Naive thymus-derived CD8-positive, alpha-beta T cell (primary cell): ENCODE measurements at regions not wholly inside any gene's neighbourhood (a gene's known extent, or its start where the extent isn't known, plus 50 kb on each side); places are given as distances from the start of the nearest gene placed in this dataset.

ENCODE experiments used
- ATAC-seq, 2 donors: fragments of 150-1000 bp; cut with Tn5 transposase in 1 of 2; sonication (Bioruptor Pico), chemical (Tn5 transposase) in 1 of 2; 1 replicate in 1 of 2; 2 replicates in 1 of 2; pipeline ENCODE4 v1.10.0; 2021; ENCODE audit warnings: mild to moderate bottlenecking in 2 of 2, moderate library complexity in 2 of 2
- POLR2A ChIA-PET: fragments of 350-600 bp; sonication (Branson Sonifier 250); formaldehyde crosslinking; loops from one replicate; lab custom pipeline; 2021; ENCODE audit warnings: antibody characterized with exemption; lab: Charles Lee
- DNase-seq, 10 donors: peaks; one replicate each; pipeline versions ENCODE4 v3.0.0 to v3.0.0-alpha.2; 2020 to 2022
- H3K27ac Mint-ChIP-seq, 10 donors: one replicate each; pipeline ENCODE4 v1.8.0; 2020 to 2022; ENCODE audit warnings: mild to moderate bottlenecking in 10 of 10, mixed read lengths in 10 of 10, moderate library complexity in 4 of 10, inconsistent platforms in 1 of 10
- H3K27me3 Mint-ChIP-seq, 5 donors: one replicate each; pipeline ENCODE4 v1.8.0; 2021 to 2022; ENCODE audit warnings: mixed read lengths in 5 of 5
- H3K36me3 Mint-ChIP-seq, 3 donors: one replicate each; pipeline ENCODE4 v1.8.0; 2020 to 2022; ENCODE audit warnings: mixed read lengths in 3 of 3, mild to moderate bottlenecking in 2 of 3, inconsistent platforms in 1 of 3
- H3K4me1 Mint-ChIP-seq, 4 donors: one replicate each; pipeline ENCODE4 v1.8.0; 2021 to 2022; ENCODE audit warnings: mixed read lengths in 4 of 4
- H3K4me3 Mint-ChIP-seq, 10 donors: one replicate each; pipeline ENCODE4 v1.8.0; 2020 to 2022; ENCODE audit warnings: mild to moderate bottlenecking in 10 of 10, mixed read lengths in 10 of 10, moderate library complexity in 6 of 10, inconsistent platforms in 1 of 10
- H3K9me3 Mint-ChIP-seq, 9 donors: one replicate each; pipeline ENCODE4 v1.8.0; 2020 to 2022; ENCODE audit warnings: mixed read lengths in 9 of 9, mild to moderate bottlenecking in 3 of 9, inconsistent platforms in 1 of 9, moderate library complexity in 1 of 9

DNA sequence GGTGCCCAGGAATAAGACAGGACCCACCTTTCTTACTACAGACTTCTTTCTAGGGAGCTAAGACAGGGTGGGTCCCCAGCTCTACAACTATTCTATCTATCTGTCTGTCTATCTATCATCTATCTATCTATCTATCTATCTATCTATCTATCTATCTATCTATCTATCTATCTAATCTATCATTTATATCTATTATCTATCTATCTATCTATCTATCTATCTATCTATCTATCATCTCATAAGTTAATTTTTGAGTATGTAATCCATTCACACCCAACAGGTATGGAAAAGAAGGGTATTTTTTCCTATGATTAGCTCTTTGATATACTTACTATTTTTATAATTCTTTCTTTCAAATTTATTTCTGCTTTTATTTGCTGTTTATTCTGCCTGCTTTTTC, 55.9 kb downstream of the BAMBI start:
- peaks cover 0 to 3% (median 0%) of the 10 kb centered on the region in 4 donors for H3K4me1 Mint-ChIP-seq
- no peaks in the 10 kb centered on the region for H3K36me3 Mint-ChIP-seq
- H3K4me3 Mint-ChIP-seq, result no peak overlapping the region
- DNase-seq (no peak), ATAC-seq (no peak)
- H3K27me3 Mint-ChIP-seq, result peaks cover 2 to 26% (median 7%) of the 10 kb centered on the region in 5 donors
- H3K27ac Mint-ChIP-seq, result no peak overlapping the region
- peaks cover 0 to 14% (median 5%) of the 10 kb centered on the region in 9 donors for H3K9me3 Mint-ChIP-seq
- POLR2A ChIA-PET, result no interaction called here

GRCh38 chr10:28733647-28734046, 56.3 kb downstream of the BAMBI start:
- POLR2A ChIA-PET, result no interaction called here

DNA sequence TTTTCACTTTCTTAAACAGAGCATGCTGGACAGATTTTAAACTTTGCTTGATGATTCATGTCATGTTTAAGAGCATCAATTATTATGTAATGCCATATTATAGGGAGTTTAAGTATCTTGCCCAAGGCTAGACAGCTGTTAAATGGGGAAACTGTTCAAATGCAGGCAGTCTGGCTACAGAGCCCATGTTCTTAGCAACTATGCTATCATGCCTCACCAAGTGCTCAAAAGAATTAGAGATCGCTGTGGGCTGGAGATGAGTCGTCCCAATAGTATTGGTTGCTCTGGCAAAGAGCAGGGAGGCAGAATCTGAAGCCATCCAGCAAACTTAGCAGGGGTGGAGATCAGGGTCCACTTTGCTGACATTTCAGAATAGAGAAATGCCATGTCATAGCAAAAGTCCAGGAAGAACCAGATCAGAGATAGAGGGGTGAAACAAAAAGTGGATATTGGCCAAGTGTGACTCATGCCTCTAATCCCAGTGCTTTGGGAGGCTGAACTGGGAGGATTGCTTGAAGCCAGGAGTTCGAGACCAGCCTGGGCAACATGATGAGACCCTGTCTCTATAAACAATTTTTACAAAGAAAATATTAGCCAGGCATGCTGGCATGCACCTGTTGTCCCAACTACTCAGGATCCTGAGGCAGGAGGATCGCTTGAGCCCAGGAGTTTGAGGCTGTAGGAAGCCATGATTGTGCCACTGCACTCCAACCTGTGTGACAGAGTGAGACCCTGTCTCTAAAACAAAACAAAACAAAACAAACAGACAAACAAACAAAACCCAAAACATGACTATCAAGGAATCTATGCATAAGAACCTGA, 57.8 kb downstream of the BAMBI start:
- DNase-seq (no peak), ATAC-seq (no peak)
- peaks cover 9 to 35% (median 13%) of the 10 kb centered on the region in 5 donors for H3K27me3 Mint-ChIP-seq
- H3K4me1 Mint-ChIP-seq, result peaks cover 0 to 3% (median 0%) of the 10 kb centered on the region in 4 donors
- H3K27ac Mint-ChIP-seq, result no peak overlapping the region
- H3K4me3 Mint-ChIP-seq, result no peak overlapping the region
- peaks cover 0 to 14% (median 5%) of the 10 kb centered on the region in 9 donors for H3K9me3 Mint-ChIP-seq
- H3K36me3 Mint-ChIP-seq, result no peaks in the 10 kb centered on the region
- POLR2A ChIA-PET, result no interaction called here

More at GRCh38 chr10:28733647-28734046, 56.3 kb downstream of the BAMBI start:
- H3K27me3 Mint-ChIP-seq, result peaks cover 5 to 27% (median 11%) of the 10 kb centered on the region in 5 donors
- no peak overlapping the region for H3K27ac Mint-ChIP-seq
- DNase-seq (no peak), ATAC-seq (no peak)
- H3K4me3 Mint-ChIP-seq, result no peak overlapping the region
- H3K36me3 Mint-ChIP-seq, result no peaks in the 10 kb centered on the region
- H3K4me1 Mint-ChIP-seq, result peaks cover 0 to 3% (median 0%) of the 10 kb centered on the region in 4 donors
- peaks cover 0 to 14% (median 5%) of the 10 kb centered on the region in 9 donors for H3K9me3 Mint-ChIP-seq

- no peaks in the 10 kb centered on the region for H3K4me1 Mint-ChIP-seq
- no peak overlapping the region for H3K27ac Mint-ChIP-seq
- DNase-seq, result no peak
- no peaks in the 10 kb centered on the region for H3K36me3 Mint-ChIP-seq
- H3K4me3 Mint-ChIP-seq, result no peak overlapping the region
- ATAC-seq, result no peak
- peaks cover 11 to 24% (median 16%) of the 10 kb centered on the region in 5 donors for H3K27me3 Mint-ChIP-seq
- H3K9me3 Mint-ChIP-seq, result peaks cover 0 to 13% (median 5%) of the 10 kb centered on the region in 9 donors
- POLR2A ChIA-PET, result no interaction called here
Measured at GRCh38 chr10:28737096-28737495, 59.8 kb downstream of the BAMBI start.

DNA sequence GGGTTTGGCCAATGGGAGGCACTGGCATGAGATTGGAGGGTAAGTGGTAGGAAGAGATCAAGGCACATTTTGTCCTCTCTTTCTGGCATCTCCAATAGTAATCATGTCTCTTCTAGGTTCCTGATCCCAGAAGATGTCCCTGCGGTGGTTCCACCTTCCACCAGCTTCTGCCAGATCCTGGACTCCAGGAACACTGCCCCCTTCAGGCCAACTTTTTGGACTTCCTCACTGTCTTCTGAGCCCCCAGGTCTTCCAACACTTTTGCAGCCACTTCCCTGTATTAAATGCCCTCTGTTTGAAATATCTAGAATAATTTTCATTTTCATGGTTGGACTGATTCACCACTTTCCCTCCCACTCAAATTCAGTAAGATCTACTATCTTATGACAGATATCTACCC, 60.9 kb downstream of the BAMBI start:
- no peaks in the 10 kb centered on the region for H3K4me1 Mint-ChIP-seq

DNA sequence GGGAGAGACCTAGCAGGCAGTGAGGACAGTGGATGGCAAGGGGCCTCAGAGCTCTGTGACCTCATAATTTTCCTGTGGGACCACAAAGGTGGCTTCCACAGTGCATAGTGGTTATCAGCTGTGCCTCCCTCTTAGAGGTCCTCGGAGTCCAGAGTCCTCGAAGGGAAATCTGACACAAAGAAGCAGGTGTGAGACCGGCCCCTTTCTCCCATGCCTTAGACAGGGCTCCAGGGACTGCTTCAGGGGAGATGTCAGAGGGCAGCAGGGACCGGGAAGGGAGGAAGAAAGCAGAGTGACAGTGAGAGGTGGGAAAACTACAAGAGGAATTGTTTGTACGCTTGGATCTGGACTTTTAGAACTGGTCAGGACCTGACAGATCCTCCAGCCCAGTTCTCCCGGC, 66.3 kb downstream of the BAMBI start:
- no peak for ATAC-seq
- peak overlapping the region in 1 of 10 donors; percentile 18 for H3K27ac Mint-ChIP-seq
- H3K4me1 Mint-ChIP-seq, result no peaks in the 10 kb centered on the region
- peaks cover 0 to 20% (median 8%) of the 10 kb centered on the region in 9 donors for H3K9me3 Mint-ChIP-seq
- no peak overlapping the region for H3K4me3 Mint-ChIP-seq
- H3K27me3 Mint-ChIP-seq, result peaks cover 7 to 17% (median 10%) of the 10 kb centered on the region in 5 donors
- POLR2A ChIA-PET, result no interaction called here
- DNase-seq, result no peak
- no peaks in the 10 kb centered on the region for H3K36me3 Mint-ChIP-seq

More for the DNA sequence above, 60.9 kb downstream of the BAMBI start:
- H3K4me3 Mint-ChIP-seq, result no peak overlapping the region
- DNase-seq, result no peak
- POLR2A ChIA-PET, result no interaction called here
- no peak overlapping the region for H3K27ac Mint-ChIP-seq
- peaks cover 0 to 9% (median 4%) of the 10 kb centered on the region in 9 donors for H3K9me3 Mint-ChIP-seq
- H3K36me3 Mint-ChIP-seq, result no peaks in the 10 kb centered on the region
- H3K27me3 Mint-ChIP-seq, result peaks cover 11 to 19% (median 15%) of the 10 kb centered on the region in 5 donors
- no peak for ATAC-seq

DNA sequence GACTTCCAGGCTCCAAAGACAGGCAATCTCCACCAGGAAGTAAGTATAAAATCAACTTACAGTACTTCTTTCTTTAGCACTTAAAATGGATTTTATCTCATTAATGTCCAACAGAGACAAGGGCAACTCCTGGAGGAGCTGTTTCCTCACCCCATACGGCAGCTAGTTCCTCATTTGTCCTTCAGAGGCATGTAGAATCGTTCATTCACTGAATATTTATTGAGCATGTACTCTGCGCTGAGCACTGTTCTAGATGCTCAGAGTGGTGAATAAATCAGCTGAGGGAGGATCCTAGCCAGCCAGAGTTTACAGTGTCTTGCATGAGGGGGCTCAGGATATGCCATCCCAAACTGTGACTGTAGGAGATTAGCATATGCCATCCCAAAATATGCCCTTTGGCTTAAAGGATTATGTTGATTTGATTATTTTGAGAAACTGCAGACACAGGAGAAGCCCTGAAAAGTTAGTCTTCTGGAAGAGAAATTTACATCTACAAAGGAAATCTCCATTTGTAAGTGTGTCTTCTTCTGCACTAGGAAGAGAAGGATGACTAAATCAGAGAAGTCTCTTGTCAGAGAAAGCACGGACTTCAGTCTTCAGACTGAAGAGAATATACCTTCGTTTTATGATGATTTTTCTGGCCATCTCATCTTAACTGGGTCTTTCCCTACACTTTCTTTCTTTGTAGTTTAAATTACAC, 66.9 kb downstream of the BAMBI start:
- DNase-seq, result no peak
- H3K4me1 Mint-ChIP-seq, result no peaks in the 10 kb centered on the region
- H3K27me3 Mint-ChIP-seq, result peaks cover 3 to 12% (median 6%) of the 10 kb centered on the region in 5 donors
- H3K36me3 Mint-ChIP-seq, result no peaks in the 10 kb centered on the region
- H3K4me3 Mint-ChIP-seq, result no peak overlapping the region
- peaks cover 0 to 22% (median 11%) of the 10 kb centered on the region in 9 donors for H3K9me3 Mint-ChIP-seq
- POLR2A ChIA-PET, result no interaction called here
- H3K27ac Mint-ChIP-seq, result no peak overlapping the region
- no peak for ATAC-seq

DNA sequence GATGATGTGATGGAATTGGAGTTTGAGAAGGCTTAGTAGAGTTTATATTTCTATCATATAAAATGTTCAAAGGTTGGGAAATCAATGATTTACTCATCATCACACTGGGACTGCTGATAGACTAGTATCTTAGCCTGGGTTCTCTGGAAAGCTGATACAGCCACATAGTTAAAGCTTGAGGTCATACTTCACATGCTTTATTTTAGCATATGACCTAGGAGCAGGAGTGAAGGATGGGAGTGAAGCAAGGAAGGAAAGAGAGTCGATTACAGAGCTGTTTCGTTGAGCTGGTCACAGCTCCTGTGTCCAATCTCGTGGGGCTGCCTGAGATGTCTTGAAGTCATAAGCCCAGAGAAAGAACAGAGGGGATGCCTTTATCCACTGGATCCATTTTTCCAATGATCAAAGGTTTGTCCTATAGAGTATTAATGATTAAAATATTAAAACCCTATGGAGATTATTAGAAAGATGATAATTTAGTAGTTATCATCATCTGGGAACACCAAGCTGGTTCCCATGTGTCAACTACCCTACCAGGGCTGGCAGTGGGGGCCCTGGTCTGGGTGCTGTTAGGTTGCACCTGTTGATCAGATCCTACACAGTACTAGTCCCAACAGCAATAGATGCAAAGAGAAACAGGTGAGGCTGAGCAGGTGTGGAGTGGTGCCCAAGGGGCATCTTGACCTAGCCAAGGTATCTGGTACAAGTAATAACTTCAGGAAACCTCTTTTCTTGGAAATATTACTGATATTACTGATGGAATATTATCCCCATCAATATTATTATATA, 77.8 kb downstream of the BAMBI start:
- Mint-ChIP-seq H3K27ac (no peak overlapping the region), H3K4me3 (no peak overlapping the region), H3K36me3 (peaks cover 0 to 4% (median 0%) of the 10 kb centered on the region in 3 donors), H3K27me3 (peaks cover 11 to 33% (median 22%) of the 10 kb centered on the region in 5 donors), H3K9me3 (peaks cover 0 to 24% (median 6%) of the 10 kb centered on the region in 9 donors), H3K4me1 (no peaks in the 10 kb centered on the region)
- DNase-seq (no peak), ATAC-seq (no peak)
- POLR2A ChIA-PET, result no interaction called here

GRCh38 chr10:28761084-28761846, 83.9 kb downstream of the BAMBI start:
- Mint-ChIP-seq H3K27me3 (peaks cover 6 to 20% (median 12%) of the 10 kb centered on the region in 5 donors), H3K27ac (no peak overlapping the region), H3K9me3 (peaks cover 0 to 3% (median 0%) of the 10 kb centered on the region in 9 donors), H3K4me3 (no peak overlapping the region), H3K4me1 (no peaks in the 10 kb centered on the region), H3K36me3 (no peaks in the 10 kb centered on the region)
- POLR2A ChIA-PET, result no interaction called here
- ATAC-seq (no peak), DNase-seq (no peak)

DNA sequence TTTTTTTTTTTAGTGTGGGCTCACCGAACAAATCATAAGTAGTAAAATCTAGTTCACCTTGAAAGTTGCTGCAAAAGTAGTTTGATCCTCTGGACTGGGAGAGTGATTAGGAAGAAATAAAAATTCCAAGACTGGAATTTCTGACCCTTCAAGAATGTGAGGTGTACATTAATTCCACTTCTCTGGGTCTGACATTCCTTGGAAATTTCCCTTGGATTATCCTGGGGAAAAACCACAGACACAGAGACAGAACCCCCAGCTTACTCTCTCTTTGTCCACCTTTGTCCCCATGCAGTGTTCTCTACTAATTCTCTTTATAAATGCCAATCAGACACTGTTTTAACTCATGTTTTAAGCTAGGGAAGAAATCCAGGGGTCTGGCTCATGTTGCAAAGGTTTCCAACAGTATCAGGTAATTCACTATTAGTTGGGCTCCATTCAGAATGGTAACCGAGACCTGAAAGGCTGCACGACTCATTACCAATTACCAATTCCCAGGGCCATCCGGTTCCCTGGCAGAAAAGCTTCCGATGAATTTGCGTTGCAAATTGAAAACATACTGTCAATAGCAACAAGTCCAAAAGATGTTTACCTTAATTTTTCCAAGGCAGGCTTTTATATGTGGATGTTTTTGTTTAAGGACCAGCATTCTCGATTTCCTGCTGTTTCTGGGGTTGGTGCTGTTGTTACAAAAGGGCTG, 86.3 kb downstream of the BAMBI start:
- POLR2A ChIA-PET, result no interaction called here
- ATAC-seq, result no peak
- no peak for DNase-seq
- Mint-ChIP-seq H3K4me1 (no peaks in the 10 kb centered on the region), H3K27me3 (peaks cover 0 to 33% (median 15%) of the 10 kb centered on the region in 5 donors), H3K4me3 (no peak overlapping the region), H3K36me3 (no peaks in the 10 kb centered on the region), H3K27ac (no peak overlapping the region), H3K9me3 (peaks cover 0 to 3% (median 0%) of the 10 kb centered on the region in 9 donors)

DNA sequence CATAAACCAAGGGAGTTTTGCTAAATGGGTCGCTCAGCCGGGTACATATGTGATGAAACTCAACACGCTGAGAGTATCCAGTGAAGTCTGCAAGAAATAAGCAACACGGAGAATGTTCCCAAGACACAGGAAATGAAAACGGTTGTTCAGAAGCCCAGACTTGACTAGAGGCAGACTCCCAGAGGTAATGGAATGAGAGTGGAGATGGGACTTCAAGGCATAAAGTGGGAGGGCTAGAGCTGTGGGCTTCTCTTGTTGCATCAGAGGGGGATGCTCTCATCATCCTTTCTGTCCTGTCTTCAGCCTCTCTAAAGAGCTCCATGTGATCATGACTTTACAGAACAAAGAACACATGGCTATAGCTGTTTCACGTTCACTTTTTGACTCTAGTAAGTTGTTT, 88.3 kb downstream of the BAMBI start:
- Mint-ChIP-seq H3K4me1 (no peaks in the 10 kb centered on the region), H3K27ac (peak overlapping the region in 1 of 10 donors; percentile 26), H3K36me3 (no peaks in the 10 kb centered on the region), H3K27me3 (peaks cover 0 to 34% (median 13%) of the 10 kb centered on the region in 5 donors), H3K9me3 (peaks cover 0 to under 1% (median 0%) of the 10 kb centered on the region in 9 donors), H3K4me3 (no peak overlapping the region)
- DNase-seq (no peak), ATAC-seq (no peak)
- POLR2A ChIA-PET, result no interaction called here
